Daoy (cell line): ENCODE measurements at regions not wholly inside any gene's neighbourhood (a gene's known extent, or its start where the extent isn't known, plus 50 kb on each side); places are given as distances from the start of the nearest gene placed in this dataset.
A peak's percentile ranks its signal among the peaks of the same experiment; 100 is the strongest.
"Not testable (repeated sequence)": the region's sequence is repeated elsewhere in the genome, so short reads cannot be mapped to it uniquely, and the experiment has no call there.

Experiments
- DNase-seq: peaks from one replicate; pipeline ENCODE4 v3.0.0-alpha.2; 2015; ENCODE audit warnings: low read depth

- no peak for DNase-seq
Measured at GRCh38 chr3:178967177-178967532, 104.5 kb downstream of the ZMAT3 start.

DNA sequence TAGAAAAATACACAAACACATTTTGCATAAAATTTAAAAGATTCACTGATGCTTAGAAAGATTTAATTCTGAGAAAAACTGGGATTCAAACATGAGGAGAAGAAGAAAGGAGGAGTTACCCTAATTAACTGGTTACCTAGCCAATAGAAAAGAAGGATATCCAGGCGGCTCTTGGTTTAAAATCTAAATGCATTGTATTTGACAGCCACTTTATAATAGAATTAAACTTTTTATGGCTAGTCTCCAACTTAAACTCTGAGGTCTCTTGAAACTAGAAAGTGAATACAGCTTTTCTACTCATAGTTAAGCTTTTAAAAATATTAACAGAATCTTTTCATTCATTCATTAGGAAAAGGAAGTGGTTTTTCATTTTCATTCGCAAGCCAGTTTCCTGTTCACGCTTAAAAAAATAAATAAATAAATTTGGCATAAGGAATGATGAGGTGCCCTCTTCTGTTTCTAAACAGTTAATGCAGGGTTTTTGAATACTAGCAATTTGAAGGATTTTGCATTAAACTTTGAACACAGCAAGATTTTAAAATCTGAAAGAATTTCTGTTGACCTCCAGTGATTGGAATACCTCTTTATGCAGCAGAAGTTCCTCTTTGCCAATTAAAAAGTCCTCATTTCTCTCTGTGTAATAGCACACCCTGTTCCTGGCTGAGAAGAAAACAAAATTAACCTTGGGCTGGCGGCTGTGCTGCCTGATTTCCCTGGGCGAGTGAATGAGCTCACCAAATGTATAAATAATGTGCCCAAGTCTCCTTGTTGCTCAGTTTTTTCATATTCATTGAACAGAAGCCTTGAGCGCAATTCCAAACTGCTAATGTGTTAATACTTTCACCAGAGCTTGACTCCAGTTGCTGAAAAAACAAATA is 105.1 kb downstream of the ZMAT3 start:
- no peak for DNase-seq

GRCh38 chr3:178964551-178964950 is 107.1 kb downstream of the ZMAT3 start:
- no peak for DNase-seq

DNA sequence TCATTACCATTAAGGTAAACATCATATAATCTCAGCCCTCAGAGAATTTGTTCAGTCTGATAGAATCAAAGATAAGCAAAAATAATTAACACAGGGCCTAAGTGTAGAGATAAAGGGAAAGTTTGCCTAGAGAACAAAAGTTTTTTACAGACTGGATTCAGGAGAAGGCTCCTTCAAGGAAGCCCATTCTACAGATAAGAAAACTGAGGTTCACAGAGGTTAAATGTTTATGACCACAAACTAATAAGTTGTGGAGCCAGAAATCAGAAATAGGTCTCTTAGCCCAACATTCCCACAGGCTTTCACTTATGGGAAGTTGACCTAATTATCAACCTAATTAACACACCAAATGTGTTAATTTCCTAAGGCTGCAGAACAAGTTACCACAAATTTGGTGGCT is 110.7 kb downstream of the ZMAT3 start:
- DNase-seq, result no peak

DNA sequence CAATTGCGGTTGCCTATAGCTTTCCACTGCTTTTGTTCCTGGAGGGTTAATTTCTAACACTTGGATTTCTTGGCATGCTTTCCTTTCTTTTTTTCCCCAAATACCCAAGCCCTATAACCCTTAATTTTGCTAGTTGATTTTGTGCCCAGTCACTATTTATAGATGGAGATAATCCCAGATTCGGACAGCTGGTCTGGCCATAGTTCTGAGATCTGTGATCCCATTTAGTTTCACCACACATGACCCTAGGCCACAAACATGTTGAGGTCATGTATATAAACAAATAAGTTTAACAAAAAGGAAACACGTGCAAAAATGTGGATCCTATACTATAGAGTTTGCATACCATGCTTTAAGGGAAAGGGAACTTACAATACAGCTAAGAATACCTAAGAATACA is 111.4 kb downstream of the ZMAT3 start:
- DNase-seq, result no peak

DNA sequence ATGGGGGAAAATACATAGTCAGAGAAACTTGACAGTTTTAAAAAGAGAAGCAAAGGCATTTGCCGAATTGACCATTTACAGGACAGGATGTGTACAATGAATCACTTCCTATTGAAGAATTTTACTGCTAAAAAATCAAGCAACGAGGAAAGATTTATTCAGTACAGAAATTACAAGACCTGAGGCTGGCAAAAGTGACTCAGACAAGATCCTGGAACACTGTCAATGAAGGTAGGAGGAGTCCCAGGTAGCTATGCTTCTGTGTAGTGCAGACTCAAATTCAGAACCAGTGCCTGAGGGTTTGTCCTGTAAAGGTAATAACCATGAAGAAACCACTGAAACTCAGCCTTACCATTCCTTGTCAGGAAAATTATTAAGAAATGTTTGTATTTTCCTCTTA is 120.9 kb downstream of the ZMAT3 start:
- DNase-seq, result no peak

GRCh38 chr3:178949896-178950295 is 121.7 kb downstream of the ZMAT3 start:
- DNase-seq, result no peak

GRCh38 chr3:178948546-178948945 is 123.1 kb downstream of the ZMAT3 start:
- no peak for DNase-seq

DNA sequence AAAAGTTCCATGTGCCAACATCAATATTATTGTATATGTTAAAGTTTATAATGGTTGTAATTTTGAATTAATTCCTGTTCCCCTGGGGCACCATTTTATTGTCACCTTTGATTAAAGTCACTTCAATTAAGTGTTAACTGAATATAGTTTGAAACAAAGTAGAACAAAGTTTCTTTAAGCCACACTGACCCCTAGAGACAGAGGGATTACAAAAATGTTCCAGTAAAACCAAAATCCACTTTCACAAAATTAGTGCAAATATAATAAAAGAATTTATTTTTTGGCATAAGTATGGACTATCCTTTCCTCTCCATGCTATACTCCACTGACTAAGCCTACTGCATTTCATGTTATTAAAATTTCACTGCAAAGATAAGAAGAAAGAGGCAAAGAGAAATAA is 123.9 kb downstream of the ZMAT3 start:
- DNase-seq, result no peak

GRCh38 chr3:178942261-178942660 is 129.3 kb downstream of the ZMAT3 start:
- not testable (repeated sequence) for DNase-seq

DNA sequence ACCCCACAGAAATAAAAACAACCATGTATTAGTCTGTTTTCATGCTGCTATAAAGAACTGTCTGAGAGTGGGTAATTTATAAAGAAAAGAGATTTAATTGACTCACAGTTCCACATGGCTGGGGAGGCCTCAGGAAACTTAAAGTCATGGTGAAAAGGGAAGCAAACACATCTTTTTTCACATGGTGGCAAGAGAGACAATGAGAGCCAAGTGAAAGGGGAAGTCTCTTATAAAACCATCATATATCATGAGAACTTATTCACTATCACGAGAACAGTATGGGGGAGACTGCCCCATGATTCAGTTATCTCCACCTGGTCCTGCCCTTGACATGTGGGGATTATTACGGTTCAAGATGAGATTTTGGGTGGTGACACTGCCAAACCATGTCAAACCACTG is 141.5 kb downstream of the ZMAT3 start:
- no peak for DNase-seq

DNA sequence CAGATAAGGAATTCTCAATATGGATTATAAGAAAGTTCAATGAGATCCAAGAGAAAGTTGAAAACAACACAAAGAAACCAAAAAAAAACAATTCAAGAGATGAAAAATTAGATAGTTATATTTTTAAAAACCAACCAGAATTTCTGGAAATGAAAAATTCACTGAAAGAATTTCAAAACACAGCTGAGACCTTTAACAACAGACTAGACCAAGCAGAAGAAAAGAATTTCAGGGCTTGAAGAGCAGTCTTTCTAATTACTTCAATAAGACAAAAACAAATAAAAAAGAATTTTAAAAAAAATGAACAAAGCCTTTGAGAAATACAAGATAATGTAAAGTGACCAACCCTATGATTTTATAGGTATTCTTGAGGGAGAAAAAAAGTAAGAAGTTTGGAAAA is 155.4 kb downstream of the ZMAT3 start:
- DNase-seq, result no peak

- no peak for DNase-seq
Measured at GRCh38 chr3:178915365-178915764, 156.2 kb downstream of the ZMAT3 start.

- peak; percentile 7 for DNase-seq
Measured at GRCh38 chr3:178907081-178907480, 164.5 kb downstream of the ZMAT3 start.

GRCh38 chr3:178901204-178901603 is 170.4 kb downstream of the ZMAT3 start:
- DNase-seq, result no peak

- DNase-seq, result no peak
Measured at GRCh38 chr3:178900029-178900646, 171.5 kb downstream of the ZMAT3 start.

- no peak for DNase-seq
Measured at GRCh38 chr3:178895178-178895789, 176.3 kb downstream of the ZMAT3 start.
